ENCODE measurements at regions not wholly inside any gene's neighbourhood (a gene's known extent, or its start where the extent isn't known, plus 50 kb on each side); places are given as distances from the start of the nearest gene placed in this dataset.

GRCh38 chr6:8707369-8707768 is 272.0 kb upstream of the SLC35B3 start:
- no peak overlapping the region for H3K27ac Mint-ChIP-seq (ENCODE audit: unreplicated experiment)
- TF ChIP-seq CTCF (IDR thresholded peaks at IDR 0.05; ENCODE audit: unreplicated experiment): no peak
- intact Hi-C loops (cut with micrococcal nuclease; ENCODE audit: unreplicated experiment): loop anchor here (5.0 kb wide), 2 partner anchors 180 to 275 kb away; no protein-coding TSS in a partner anchor
- DNase-seq: no peak
- no peaks in the 10 kb centered on the region for H3K27me3 Mint-ChIP-seq (ENCODE audit: unreplicated experiment)
- H3K4me3 Mint-ChIP-seq (ENCODE audit: low read depth, unreplicated experiment): no peak overlapping the region
- H3K36me3 Mint-ChIP-seq (ENCODE audit: insufficient read depth, unreplicated experiment): no peaks in the 10 kb centered on the region
- H3K9me3 Mint-ChIP-seq (ENCODE audit: low read depth, unreplicated experiment): peaks cover 4% of the 10 kb centered on the region
- BruUV-seq (replicated peaks): no TSS peak
- H3K4me1 Mint-ChIP-seq (ENCODE audit: low read depth, unreplicated experiment): peaks cover 6% of the 10 kb centered on the region
- CTCF ChIA-PET: interaction anchor here (1.0 kb wide), 1 partner anchor 1722 kb away, joined by 3 read pairs; no protein-coding TSS in a partner anchor

- no peak for DNase-seq
- no TSS peak for BruUV-seq (replicated peaks)
- no peak overlapping the region for H3K27ac Mint-ChIP-seq (ENCODE audit: unreplicated experiment)
- intact Hi-C loops (cut with micrococcal nuclease; ENCODE audit: unreplicated experiment): loop anchor here (5.0 kb wide), 2 partner anchors 182 to 277 kb away; no protein-coding TSS in a partner anchor
- no peak overlapping the region for H3K4me3 Mint-ChIP-seq (ENCODE audit: low read depth, unreplicated experiment)
- peaks cover 6% of the 10 kb centered on the region for H3K4me1 Mint-ChIP-seq (ENCODE audit: low read depth, unreplicated experiment)
- H3K27me3 Mint-ChIP-seq (ENCODE audit: unreplicated experiment): no peaks in the 10 kb centered on the region
- H3K36me3 Mint-ChIP-seq (ENCODE audit: insufficient read depth, unreplicated experiment): no peaks in the 10 kb centered on the region
- no peak for TF ChIP-seq CTCF (IDR thresholded peaks at IDR 0.05; ENCODE audit: unreplicated experiment)
- CTCF ChIA-PET: no interaction called here
- peaks cover 4% of the 10 kb centered on the region for H3K9me3 Mint-ChIP-seq (ENCODE audit: low read depth, unreplicated experiment)
These were observed 270.2 kb upstream of the SLC35B3 start for GRCh38 chr6:8705435-8706020.

- intact Hi-C loops (cut with micrococcal nuclease; ENCODE audit: unreplicated experiment): no loop called here
- no peak for TF ChIP-seq CTCF (IDR thresholded peaks at IDR 0.05; ENCODE audit: unreplicated experiment)
- peaks cover 4% of the 10 kb centered on the region for H3K9me3 Mint-ChIP-seq (ENCODE audit: low read depth, unreplicated experiment)
- H3K4me1 Mint-ChIP-seq (ENCODE audit: low read depth, unreplicated experiment): peaks cover under 1% of the 10 kb centered on the region
- no peak overlapping the region for H3K27ac Mint-ChIP-seq (ENCODE audit: unreplicated experiment)
- CTCF ChIA-PET: no interaction called here
- DNase-seq: no peak
- H3K36me3 Mint-ChIP-seq (ENCODE audit: insufficient read depth, unreplicated experiment): no peaks in the 10 kb centered on the region
- H3K4me3 Mint-ChIP-seq (ENCODE audit: low read depth, unreplicated experiment): no peak overlapping the region
- H3K27me3 Mint-ChIP-seq (ENCODE audit: unreplicated experiment): no peaks in the 10 kb centered on the region
- no TSS peak for BruUV-seq (replicated peaks)
These were observed 267.7 kb upstream of the SLC35B3 start for GRCh38 chr6:8703059-8703458.

- no TSS peak for BruUV-seq (replicated peaks)
- Mint-ChIP-seq H3K27me3 (ENCODE audit: unreplicated experiment) (no peaks in the 10 kb centered on the region), H3K9me3 (ENCODE audit: low read depth, unreplicated experiment) (peaks cover 6% of the 10 kb centered on the region), H3K4me1 (ENCODE audit: low read depth, unreplicated experiment) (no peaks in the 10 kb centered on the region), H3K36me3 (ENCODE audit: insufficient read depth, unreplicated experiment) (no peaks in the 10 kb centered on the region), H3K4me3 (ENCODE audit: low read depth, unreplicated experiment) (no peak overlapping the region), H3K27ac (ENCODE audit: unreplicated experiment) (no peak overlapping the region)
- DNase-seq: no peak
- TF ChIP-seq CTCF (IDR thresholded peaks at IDR 0.05; ENCODE audit: unreplicated experiment): no peak
- intact Hi-C loops (cut with micrococcal nuclease; ENCODE audit: unreplicated experiment): no loop called here
- CTCF ChIA-PET: no interaction called here
These were observed 253.5 kb upstream of the SLC35B3 start for GRCh38 chr6:8688821-8689220.
